ENCODE measurements at regions not wholly inside any gene's neighbourhood (a gene's known extent, or its start where the extent isn't known, plus 50 kb on each side); places are given as distances from the start of the nearest gene placed in this dataset.

- TF ChIP-seq CTCF (IDR thresholded peaks at IDR 0.05) = no peak
- TF ChIP-seq POLR2A (IDR thresholded peaks at IDR 0.05) = no peak
Measured at GRCh38 chr3:67832817-67833216, 178.4 kb upstream of the SUCLG2 start.
